RWPE2 (cell line): ENCODE measurements at regions not wholly inside any gene's neighbourhood (a gene's known extent, or its start where the extent isn't known, plus 50 kb on each side); places are given as distances from the start of the nearest gene placed in this dataset.
"Not testable (repeated sequence)": the region's sequence is repeated elsewhere in the genome, so short reads cannot be mapped to it uniquely, and the experiment has no call there.

Experiments used
- ATAC-seq: fragments of 200-7000 bp; cut with Tn5 transposase; 3 replicates; pipeline ENCODE4 v1.9.1; 2021; ENCODE audit warnings: low read depth
- DNase-seq: peaks from one replicate; pipeline ENCODE4 v3.0.0-alpha.2; 2020; ENCODE audit warnings: low spot score
- H3K27ac ChIP-seq: fragments of 450-650 bp; 2 replicates; pipeline ENCODE4 v1.5.1; 2017; ENCODE audit warnings: mild to moderate bottlenecking; ENCODE audit not compliant: poor library complexity, severe bottlenecking
- H3K27me3 ChIP-seq: fragments of 250-450 bp; sonication (Bioruptor Pico); 2 replicates; pipeline ENCODE4 v1.5.1; 2021; ENCODE audit warnings: mild to moderate bottlenecking, moderate library complexity; ENCODE audit not compliant: insufficient read depth, poor library complexity, severe bottlenecking
- H3K36me3 ChIP-seq: fragments of 250-450 bp; sonication (Bioruptor Pico); 2 replicates; pipeline ENCODE4 v1.5.1; 2020; ENCODE audit warnings: low read depth, mild to moderate bottlenecking, moderate library complexity
- H3K4me1 ChIP-seq: fragments of 250-450 bp; sonication (Bioruptor Pico); 2 replicates; pipeline ENCODE4 v1.5.1; 2021; ENCODE audit warnings: mild to moderate bottlenecking, moderate library complexity; ENCODE audit not compliant: insufficient read depth, poor library complexity, severe bottlenecking
- H3K4me3 ChIP-seq: fragments of 250-450 bp; sonication (Bioruptor Pico); 2 replicates; pipeline ENCODE4 v1.5.1; 2021; ENCODE audit warnings: mild to moderate bottlenecking, moderate library complexity; ENCODE audit not compliant: severe bottlenecking
- H3K9me3 ChIP-seq: fragments of 250-450 bp; sonication (Bioruptor Pico); 2 replicates; pipeline ENCODE4 v1.5.1; 2021; ENCODE audit warnings: mild to moderate bottlenecking, moderate library complexity; ENCODE audit not compliant: severe bottlenecking
- CTCF ChIP-seq: fragments of 450-650 bp; IDR thresholded peaks from one replicate; pipeline ENCODE4 v1.5.1; 2017; ENCODE audit warnings: mild to moderate bottlenecking, moderate library complexity; ENCODE audit not compliant: poor library complexity, severe bottlenecking

GRCh38 chr1:31485166-31485565 is 72.2 kb downstream of the SERINC2 start:
- ATAC-seq: no peak
- TF ChIP-seq CTCF: no peak

GRCh38 chr1:31487143-31487542 is 74.1 kb downstream of the SERINC2 start:
- TF ChIP-seq CTCF: no peak
- DNase-seq: no peak
- no peak overlapping the region for H3K4me3 ChIP-seq

More at GRCh38 chr1:31485166-31485565, 72.2 kb downstream of the SERINC2 start:
- H3K27me3 ChIP-seq: no peaks in the 10 kb centered on the region
- no peaks in the 10 kb centered on the region for H3K36me3 ChIP-seq
- no peaks in the 10 kb centered on the region for H3K9me3 ChIP-seq
- no peak for DNase-seq
- peaks cover 24% of the 10 kb centered on the region for H3K4me1 ChIP-seq
- H3K4me3 ChIP-seq: no peak overlapping the region
- H3K27ac ChIP-seq: no peak overlapping the region

GRCh38 chr1:31487721-31488293 is 74.8 kb downstream of the SERINC2 start:
- DNase-seq (no peak), ATAC-seq (no peak)
- Histone ChIP-seq H3K27ac (no peak overlapping the region), H3K4me3 (no peak overlapping the region), H3K27me3 (no peaks in the 10 kb centered on the region), H3K4me1 (peaks cover 11% of the 10 kb centered on the region), H3K36me3 (no peaks in the 10 kb centered on the region), H3K9me3 (no peaks in the 10 kb centered on the region)
- no peak for TF ChIP-seq CTCF

More at GRCh38 chr1:31487143-31487542, 74.1 kb downstream of the SERINC2 start:
- Histone ChIP-seq H3K27ac (no peak overlapping the region), H3K4me1 (peaks cover 18% of the 10 kb centered on the region), H3K27me3 (no peaks in the 10 kb centered on the region), H3K9me3 (no peaks in the 10 kb centered on the region), H3K36me3 (no peaks in the 10 kb centered on the region)
- no peak for ATAC-seq

- H3K27ac ChIP-seq: no peak overlapping the region
- no peak overlapping the region for H3K4me3 ChIP-seq
- DNase-seq (no peak), ATAC-seq (no peak)
- TF ChIP-seq CTCF: no peak
- no peaks in the 10 kb centered on the region for H3K9me3 ChIP-seq
- peaks cover 6% of the 10 kb centered on the region for H3K4me1 ChIP-seq
- no peaks in the 10 kb centered on the region for H3K36me3 ChIP-seq
- H3K27me3 ChIP-seq: no peaks in the 10 kb centered on the region
Observed at GRCh38 chr1:31488528-31488927, 75.5 kb downstream of the SERINC2 start.

- not testable (repeated sequence) for H3K4me3 ChIP-seq, H3K27ac ChIP-seq, H3K4me1 ChIP-seq, H3K9me3 ChIP-seq, ATAC-seq, H3K36me3 ChIP-seq, H3K27me3 ChIP-seq, DNase-seq
Observed at GRCh38 chr1:31489575-31489974, 76.6 kb downstream of the SERINC2 start.

- DNase-seq, ATAC-seq, H3K4me1 ChIP-seq, H3K36me3 ChIP-seq, H3K27ac ChIP-seq, H3K9me3 ChIP-seq, H3K4me3 ChIP-seq, H3K27me3 ChIP-seq: not testable (repeated sequence)
Observed at GRCh38 chr1:31490596-31490995, 77.6 kb downstream of the SERINC2 start.

- not testable (repeated sequence) for H3K27me3 ChIP-seq, H3K27ac ChIP-seq, H3K36me3 ChIP-seq, H3K4me1 ChIP-seq, H3K4me3 ChIP-seq, DNase-seq, H3K9me3 ChIP-seq, ATAC-seq
Observed at GRCh38 chr1:31495351-31495750, 81.0 kb upstream of the TINAGL1 start.

GRCh38 chr1:31495770-31496169 is 80.5 kb upstream of the TINAGL1 start:
- not testable (repeated sequence) for H3K9me3 ChIP-seq, H3K4me1 ChIP-seq, H3K4me3 ChIP-seq, DNase-seq, H3K36me3 ChIP-seq, H3K27me3 ChIP-seq, ATAC-seq, H3K27ac ChIP-seq
